ENCODE measurements at regions not wholly inside any gene's neighbourhood (a gene's known extent, or its start where the extent isn't known, plus 50 kb on each side); places are given as distances from the start of the nearest gene placed in this dataset.

DNA sequence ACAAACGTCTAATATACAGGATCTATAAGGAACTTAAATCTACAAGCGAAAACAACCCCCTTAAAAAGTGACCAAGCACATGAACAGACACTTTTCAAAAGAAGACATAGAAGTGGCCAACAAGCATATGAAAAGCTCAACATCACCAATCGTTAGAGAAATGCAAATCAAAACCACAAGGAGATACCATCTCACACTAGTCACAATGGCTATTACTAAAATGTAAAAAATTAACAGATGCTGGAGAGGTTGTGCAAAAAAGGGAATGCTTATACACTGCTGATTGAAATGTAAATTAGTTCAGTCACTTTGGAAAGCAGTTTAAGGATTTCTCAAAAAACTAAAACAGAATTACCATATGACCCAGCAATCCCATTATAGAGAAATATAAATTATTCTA is 1148.5 kb upstream of the FAM98A start:
- no peaks in the 10 kb centered on the region for H3K4me1 Mint-ChIP-seq (ENCODE audit: low read depth)
- POLR2A ChIA-PET, result no interaction called here
- H3K27ac Mint-ChIP-seq, result no peak overlapping the region
- no peak overlapping the region for H3K4me3 Mint-ChIP-seq
- no peak for ATAC-seq (ENCODE audit: poor library complexity)
- H3K9me3 Mint-ChIP-seq, result peaks cover 11% of the 10 kb centered on the region
- Histone ChIP-seq H3K27me3 (ENCODE audit: control insufficient read depth in 1 of 2, insufficient read depth in 2 of 2, low read length in 2 of 2) (no peaks in the 10 kb centered on the region), H3K9me3 (ENCODE audit: control insufficient read depth in 1 of 2, insufficient read depth in 1 of 2, low read length in 2 of 2) (no peaks in the 10 kb centered on the region), H3K4me1 (ENCODE audit: insufficient read depth, low read length) (no peaks in the 10 kb centered on the region), H3K36me3 (ENCODE audit: insufficient read depth, low read length) (no peaks in the 10 kb centered on the region), H3K27ac (ENCODE audit: low read depth in 1 of 2, low read length in 2 of 2) (no peak overlapping the region), H3K4me3 (ENCODE audit: low read length) (no peak overlapping the region)
- H3K27me3 Mint-ChIP-seq, result no peaks in the 10 kb centered on the region
- DNase-seq, result no peak
- TF ChIP-seq CTCF (IDR thresholded peaks at IDR 0.05), result no peak
- intact Hi-C loops (cut with DNase I, micrococcal nuclease), result no loop called here
- no peaks in the 10 kb centered on the region for H3K36me3 Mint-ChIP-seq (ENCODE audit: low read depth)
- CTCF ChIA-PET, result no interaction called here

GRCh38 chr2:34738691-34739090 is 1139.6 kb upstream of the FAM98A start:
- Mint-ChIP-seq H3K27me3 (no peaks in the 10 kb centered on the region), H3K9me3 (no peaks in the 10 kb centered on the region), H3K4me1 (ENCODE audit: low read depth) (no peaks in the 10 kb centered on the region), H3K4me3 (no peak overlapping the region), H3K27ac (no peak overlapping the region), H3K36me3 (ENCODE audit: low read depth) (no peaks in the 10 kb centered on the region)
- no peaks in the 10 kb centered on the region for H3K36me3 ChIP-seq (ENCODE audit: insufficient read depth, low read length)
- ChIA-PET CTCF (no interaction called here), POLR2A (no interaction called here)
- H3K9me3 ChIP-seq (ENCODE audit: control insufficient read depth in 1 of 2, insufficient read depth in 1 of 2, low read length in 2 of 2), result no peaks in the 10 kb centered on the region
- ATAC-seq (ENCODE audit: poor library complexity), result no peak
- H3K27ac ChIP-seq (ENCODE audit: low read depth in 1 of 2, low read length in 2 of 2), result no peak overlapping the region
- no peaks in the 10 kb centered on the region for H3K4me1 ChIP-seq (ENCODE audit: insufficient read depth, low read length)
- no peak for DNase-seq
- intact Hi-C loops (cut with DNase I, micrococcal nuclease), result no loop called here
- H3K4me3 ChIP-seq (ENCODE audit: low read length), result no peak overlapping the region
- no peaks in the 10 kb centered on the region for H3K27me3 ChIP-seq (ENCODE audit: control insufficient read depth in 1 of 2, insufficient read depth in 2 of 2, low read length in 2 of 2)
- TF ChIP-seq CTCF (IDR thresholded peaks at IDR 0.05), result no peak

DNA sequence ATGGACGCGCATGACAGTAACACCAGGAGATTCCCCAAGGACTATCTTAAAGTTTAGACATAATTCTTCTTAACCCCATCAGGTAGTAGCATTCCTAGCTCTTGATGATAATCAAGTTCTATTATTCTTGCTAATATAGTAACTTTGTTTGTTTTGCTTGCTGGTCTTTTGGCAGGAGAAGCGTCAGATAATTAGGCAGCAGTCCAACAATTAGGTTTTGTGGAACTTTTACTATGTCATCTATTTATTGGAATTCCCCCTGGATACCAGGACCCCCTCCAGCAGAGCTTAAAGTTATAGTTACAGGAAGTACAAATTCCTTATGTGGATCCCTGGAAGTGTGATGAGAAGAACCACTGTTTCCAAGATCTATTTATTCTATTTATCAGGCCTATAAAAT is 1138.0 kb upstream of the FAM98A start:
- DNase-seq, result no peak
- H3K9me3 Mint-ChIP-seq, result no peaks in the 10 kb centered on the region
- H3K27ac ChIP-seq (ENCODE audit: low read depth in 1 of 2, low read length in 2 of 2), result no peak overlapping the region
- no peaks in the 10 kb centered on the region for H3K27me3 Mint-ChIP-seq
- ChIA-PET POLR2A (no interaction called here), CTCF (no interaction called here)
- ATAC-seq (ENCODE audit: poor library complexity), result no peak
- TF ChIP-seq CTCF (IDR thresholded peaks at IDR 0.05), result no peak
- no peaks in the 10 kb centered on the region for H3K36me3 Mint-ChIP-seq (ENCODE audit: low read depth)
- intact Hi-C loops (cut with DNase I, micrococcal nuclease), result no loop called here
- no peak overlapping the region for H3K27ac Mint-ChIP-seq
- H3K9me3 ChIP-seq (ENCODE audit: control insufficient read depth in 1 of 2, insufficient read depth in 1 of 2, low read length in 2 of 2), result peaks cover 0 to 4% of the 10 kb centered on the region in 2 experiments
- H3K27me3 ChIP-seq (ENCODE audit: control insufficient read depth in 1 of 2, insufficient read depth in 2 of 2, low read length in 2 of 2), result no peaks in the 10 kb centered on the region
- no peak overlapping the region for H3K4me3 ChIP-seq (ENCODE audit: low read length)
- H3K4me1 ChIP-seq (ENCODE audit: insufficient read depth, low read length), result no peaks in the 10 kb centered on the region
- H3K36me3 ChIP-seq (ENCODE audit: insufficient read depth, low read length), result no peaks in the 10 kb centered on the region
- no peak overlapping the region for H3K4me3 Mint-ChIP-seq
- no peaks in the 10 kb centered on the region for H3K4me1 Mint-ChIP-seq (ENCODE audit: low read depth)

Data from CD4-positive, alpha-beta T cell (primary cell).